ENCODE measurements at regions not wholly inside any gene's neighbourhood (a gene's known extent, or its start where the extent isn't known, plus 50 kb on each side); places are given as distances from the start of the nearest gene placed in this dataset.

GRCh38 chr2:9099341-9099751, 95.9 kb upstream of the MBOAT2 start:
- H3K27ac ChIP-seq, result no peak overlapping the region
- intact Hi-C loops (cut with DNase I; ENCODE audit: low total_unique reads), result no loop called here
- H3K27me3 ChIP-seq, result no peaks in the 10 kb centered on the region
- H3K9me3 ChIP-seq, result no peaks in the 10 kb centered on the region
- no peak overlapping the region for H3K4me3 ChIP-seq
- TF ChIP-seq, protein P1, sequence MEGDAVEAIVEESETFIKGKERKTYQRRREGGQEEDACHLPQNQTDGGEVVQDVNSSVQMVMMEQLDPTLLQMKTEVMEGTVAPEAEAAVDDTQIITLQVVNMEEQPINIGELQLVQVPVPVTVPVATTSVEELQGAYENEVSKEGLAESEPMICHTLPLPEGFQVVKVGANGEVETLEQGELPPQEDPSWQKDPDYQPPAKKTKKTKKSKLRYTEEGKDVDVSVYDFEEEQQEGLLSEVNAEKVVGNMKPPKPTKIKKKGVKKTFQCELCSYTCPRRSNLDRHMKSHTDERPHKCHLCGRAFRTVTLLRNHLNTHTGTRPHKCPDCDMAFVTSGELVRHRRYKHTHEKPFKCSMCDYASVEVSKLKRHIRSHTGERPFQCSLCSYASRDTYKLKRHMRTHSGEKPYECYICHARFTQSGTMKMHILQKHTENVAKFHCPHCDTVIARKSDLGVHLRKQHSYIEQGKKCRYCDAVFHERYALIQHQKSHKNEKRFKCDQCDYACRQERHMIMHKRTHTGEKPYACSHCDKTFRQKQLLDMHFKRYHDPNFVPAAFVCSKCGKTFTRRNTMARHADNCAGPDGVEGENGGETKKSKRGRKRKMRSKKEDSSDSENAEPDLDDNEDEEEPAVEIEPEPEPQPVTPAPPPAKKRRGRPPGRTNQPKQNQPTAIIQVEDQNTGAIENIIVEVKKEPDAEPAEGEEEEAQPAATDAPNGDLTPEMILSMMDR (IDR thresholded peaks at IDR 0.05), result no peak
- no peak for TF ChIP-seq POLR2A (IDR thresholded peaks at IDR 0.05)
- no peak for TF ChIP-seq EP300 (IDR thresholded peaks at IDR 0.05)
- TF ChIP-seq POLR2AphosphoS5 (IDR thresholded peaks at IDR 0.05), result no peak
- DNase-seq, result peak in 1 of 2 donors; percentile 50
- no peaks in the 10 kb centered on the region for H3K36me3 ChIP-seq
- H3K4me1 ChIP-seq, result peaks cover 25 to 36% (median 30%) of the 10 kb centered on the region in 4 donors
- WGBS, 5 donors, result 69 to 76% (median 73%) methylated on average over 9 of the region's 9 CpGs

- intact Hi-C loops (cut with DNase I; ENCODE audit: low total_unique reads), result no loop called here
- TF ChIP-seq EP300 (IDR thresholded peaks at IDR 0.05), result no peak
- TF ChIP-seq, protein P1 (IDR thresholded peaks at IDR 0.05), result no peak
- TF ChIP-seq POLR2AphosphoS5 (IDR thresholded peaks at IDR 0.05), result no peak
- TF ChIP-seq POLR2A (IDR thresholded peaks at IDR 0.05), result no peak
Measured at GRCh38 chr2:9097892-9098291, 94.4 kb upstream of the MBOAT2 start.

GRCh38 chr2:9097239-9097638, 93.8 kb upstream of the MBOAT2 start:
- Histone ChIP-seq H3K27ac (no peak overlapping the region), H3K27me3 (no peaks in the 10 kb centered on the region), H3K4me1 (peaks cover 14 to 18% (median 15%) of the 10 kb centered on the region in 4 donors), H3K36me3 (no peaks in the 10 kb centered on the region), H3K9me3 (no peaks in the 10 kb centered on the region), H3K4me3 (no peak overlapping the region)
- TF ChIP-seq EP300 (IDR thresholded peaks at IDR 0.05), result no peak
- 77 to 94% (median 81%) methylated on average over 8 of the region's 8 CpGs for WGBS, 5 donors
- no peak for DNase-seq
- intact Hi-C loops (cut with DNase I; ENCODE audit: low total_unique reads), result no loop called here

More at GRCh38 chr2:9097892-9098291, 94.4 kb upstream of the MBOAT2 start:
- H3K9me3 ChIP-seq, result no peaks in the 10 kb centered on the region
- peaks cover 17 to 22% (median 20%) of the 10 kb centered on the region in 4 donors for H3K4me1 ChIP-seq
- no peak overlapping the region for H3K27ac ChIP-seq
- H3K27me3 ChIP-seq, result no peaks in the 10 kb centered on the region
- H3K36me3 ChIP-seq, result no peaks in the 10 kb centered on the region
- no peak overlapping the region for H3K4me3 ChIP-seq
- 79 to 88% (median 80%) methylated on average over 7 of the region's 7 CpGs for WGBS, 5 donors
- DNase-seq, result no peak

- no peak overlapping the region for H3K4me3 ChIP-seq
- WGBS, 5 donors, result 94 to 99% (median 97%) methylated on average over 13 of the region's 13 CpGs
- H3K9me3 ChIP-seq, result no peaks in the 10 kb centered on the region
Measured at GRCh38 chr2:9096761-9097160, 93.3 kb upstream of the MBOAT2 start.

DNA sequence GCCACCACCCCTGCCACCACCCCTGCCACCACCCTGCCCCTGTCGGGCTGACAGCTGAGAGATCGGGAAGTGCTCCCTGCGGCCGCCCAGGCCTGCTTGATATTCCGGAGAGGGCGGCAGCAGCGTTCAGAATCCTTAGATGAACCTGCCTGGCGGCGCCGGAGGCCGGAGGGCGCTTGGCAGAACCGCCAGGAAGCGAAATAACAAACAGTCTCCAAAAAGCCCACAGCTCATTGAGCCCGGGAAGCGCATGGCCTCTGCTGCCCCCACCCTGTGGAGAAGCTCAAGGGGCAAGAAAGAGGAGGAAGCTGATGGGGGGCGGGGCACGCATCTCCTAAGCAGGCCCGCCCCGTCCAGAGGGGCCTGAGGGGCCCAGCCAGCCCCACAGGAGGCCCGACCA, 92.2 kb upstream of the MBOAT2 start:
- Histone ChIP-seq H3K4me1 (peaks cover 11 to 14% (median 12%) of the 10 kb centered on the region in 4 donors), H3K27me3 (no peaks in the 10 kb centered on the region), H3K27ac (peak overlapping the region in 4 of 5 donors; percentile 20 to 59 (median 48)), H3K9me3 (no peaks in the 10 kb centered on the region), H3K4me3 (peak overlapping the region; percentile 6 to 26 (median 19)), H3K36me3 (no peaks in the 10 kb centered on the region)
- whole genome bisulfite sequencing, 5 donors, result 5 to 19% (median 9%) methylated on average over 5 to 21 of the region's 21 CpGs
- intact Hi-C loops (cut with DNase I; ENCODE audit: low total_unique reads), result no loop called here
- TF ChIP-seq POLR2AphosphoS5 (IDR thresholded peaks at IDR 0.05), result no peak
- no peak for TF ChIP-seq EP300 (IDR thresholded peaks at IDR 0.05)
- no peak for TF ChIP-seq POLR2A (IDR thresholded peaks at IDR 0.05)
- TF ChIP-seq, protein P1 (IDR thresholded peaks at IDR 0.05), result no peak
- DNase-seq, result peak; percentile 67 to 76

More at GRCh38 chr2:9096761-9097160, 93.3 kb upstream of the MBOAT2 start:
- peaks cover 11 to 14% (median 12%) of the 10 kb centered on the region in 4 donors for H3K4me1 ChIP-seq
- TF ChIP-seq, protein P1 (IDR thresholded peaks at IDR 0.05), result no peak
- no peak for TF ChIP-seq POLR2AphosphoS5 (IDR thresholded peaks at IDR 0.05)
- no peak for TF ChIP-seq EP300 (IDR thresholded peaks at IDR 0.05)
- no peak for TF ChIP-seq POLR2A (IDR thresholded peaks at IDR 0.05)
- H3K27me3 ChIP-seq, result no peaks in the 10 kb centered on the region
- intact Hi-C loops (cut with DNase I; ENCODE audit: low total_unique reads), result no loop called here
- no peaks in the 10 kb centered on the region for H3K36me3 ChIP-seq
- DNase-seq, result no peak
- no peak overlapping the region for H3K27ac ChIP-seq

Measured in stomach (tissue), 8 donors.